ENCODE measurements at regions not wholly inside any gene's neighbourhood (a gene's known extent, or its start where the extent isn't known, plus 50 kb on each side); places are given as distances from the start of the nearest gene placed in this dataset.

DNA sequence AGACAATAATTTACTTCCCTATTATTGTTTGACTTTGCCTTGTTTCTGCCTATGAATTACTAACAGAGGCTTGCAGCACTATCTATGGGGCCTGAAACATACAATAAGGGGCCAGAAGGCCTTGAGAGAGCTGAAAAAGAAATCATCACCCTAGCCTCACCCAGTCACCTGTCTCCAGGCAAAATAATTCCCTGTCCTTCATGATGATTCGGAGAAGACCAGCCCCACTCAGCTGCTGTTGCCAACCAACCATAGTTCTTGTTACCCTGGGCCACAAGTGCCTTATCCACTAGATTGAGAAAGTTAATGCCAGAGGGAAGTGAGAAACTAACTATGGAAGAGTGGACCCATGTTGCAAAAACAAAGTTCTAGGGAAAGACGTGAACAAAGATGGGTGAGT lies 97.1 kb downstream of the ARF6 start:
- no peaks in the 10 kb centered on the region for H3K27me3 ChIP-seq (ENCODE audit: insufficient read depth in 3 of 3, low read length in 2 of 3)
- intact Hi-C loops (cut with DNase I), result no loop called here
- H3K4me1 ChIP-seq, result no peaks in the 10 kb centered on the region
- ATAC-seq, result no peak
- no peak overlapping the region for H3K27ac ChIP-seq
- H3K36me3 ChIP-seq (ENCODE audit: insufficient read depth in 1 of 2, low read depth in 1 of 2), result no peaks in the 10 kb centered on the region
- no peak for DNase-seq
- no peak overlapping the region for H3K4me3 ChIP-seq
- TF ChIP-seq, protein P1, sequence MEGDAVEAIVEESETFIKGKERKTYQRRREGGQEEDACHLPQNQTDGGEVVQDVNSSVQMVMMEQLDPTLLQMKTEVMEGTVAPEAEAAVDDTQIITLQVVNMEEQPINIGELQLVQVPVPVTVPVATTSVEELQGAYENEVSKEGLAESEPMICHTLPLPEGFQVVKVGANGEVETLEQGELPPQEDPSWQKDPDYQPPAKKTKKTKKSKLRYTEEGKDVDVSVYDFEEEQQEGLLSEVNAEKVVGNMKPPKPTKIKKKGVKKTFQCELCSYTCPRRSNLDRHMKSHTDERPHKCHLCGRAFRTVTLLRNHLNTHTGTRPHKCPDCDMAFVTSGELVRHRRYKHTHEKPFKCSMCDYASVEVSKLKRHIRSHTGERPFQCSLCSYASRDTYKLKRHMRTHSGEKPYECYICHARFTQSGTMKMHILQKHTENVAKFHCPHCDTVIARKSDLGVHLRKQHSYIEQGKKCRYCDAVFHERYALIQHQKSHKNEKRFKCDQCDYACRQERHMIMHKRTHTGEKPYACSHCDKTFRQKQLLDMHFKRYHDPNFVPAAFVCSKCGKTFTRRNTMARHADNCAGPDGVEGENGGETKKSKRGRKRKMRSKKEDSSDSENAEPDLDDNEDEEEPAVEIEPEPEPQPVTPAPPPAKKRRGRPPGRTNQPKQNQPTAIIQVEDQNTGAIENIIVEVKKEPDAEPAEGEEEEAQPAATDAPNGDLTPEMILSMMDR (IDR thresholded peaks at IDR 0.05), result no peak
- WGBS, 3 donors, result 87 to 94% (median 92%) methylated on average over 2 of the region's 2 CpGs
- H3K9me3 ChIP-seq, result no peaks in the 10 kb centered on the region

GRCh38 chr14:49991491-49991890 lies 98.6 kb downstream of the ARF6 start:
- no peak for ATAC-seq
- intact Hi-C loops (cut with DNase I), result no loop called here

DNA sequence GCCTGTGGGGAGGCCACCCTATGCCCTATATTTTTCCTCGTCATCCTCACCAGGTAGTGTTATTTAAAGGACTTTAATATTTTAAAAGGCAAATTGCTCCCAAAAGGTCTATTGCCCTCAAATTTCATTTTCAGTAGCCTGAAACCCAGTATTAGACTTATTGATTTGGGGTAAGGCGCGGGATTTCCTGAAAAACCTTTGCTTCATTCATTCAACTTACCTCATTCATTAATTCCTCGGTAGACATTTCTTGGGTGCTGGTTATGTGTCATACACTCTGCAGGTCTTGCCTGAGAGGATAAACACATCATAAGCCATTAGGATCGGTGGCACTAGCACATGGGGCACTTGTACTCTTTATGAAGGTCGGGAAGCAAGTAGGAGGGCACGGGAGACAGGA lies 99.2 kb downstream of the ARF6 start:
- H3K27ac ChIP-seq, result no peak overlapping the region

More at GRCh38 chr14:49991491-49991890, 98.6 kb downstream of the ARF6 start:
- DNase-seq, result no peak
- H3K4me3 ChIP-seq, result no peak overlapping the region
- no peaks in the 10 kb centered on the region for H3K27me3 ChIP-seq (ENCODE audit: insufficient read depth in 3 of 3, low read length in 2 of 3)
- H3K27ac ChIP-seq, result no peak overlapping the region
- TF ChIP-seq, protein P1 (IDR thresholded peaks at IDR 0.05), result no peak
- WGBS, 3 donors, result 71 to 80% (median 79%) methylated on average over 4 of the region's 4 CpGs
- H3K36me3 ChIP-seq (ENCODE audit: insufficient read depth in 1 of 2, low read depth in 1 of 2), result no peaks in the 10 kb centered on the region
- no peaks in the 10 kb centered on the region for H3K4me1 ChIP-seq
- no peaks in the 10 kb centered on the region for H3K9me3 ChIP-seq

GRCh38 chr14:49992448-49992847 lies 99.6 kb downstream of the ARF6 start:
- intact Hi-C loops (cut with DNase I), result no loop called here
- TF ChIP-seq, protein P1 (IDR thresholded peaks at IDR 0.05), result no peak
- WGBS, 3 donors, result 80 to 83% (median 80%) methylated on average over 4 of the region's 4 CpGs
- Histone ChIP-seq H3K36me3 (ENCODE audit: insufficient read depth in 1 of 2, low read depth in 1 of 2) (no peaks in the 10 kb centered on the region), H3K9me3 (no peaks in the 10 kb centered on the region), H3K27me3 (ENCODE audit: insufficient read depth in 3 of 3, low read length in 2 of 3) (no peaks in the 10 kb centered on the region), H3K27ac (no peak overlapping the region), H3K4me3 (no peak overlapping the region), H3K4me1 (no peaks in the 10 kb centered on the region)
- DNase-seq (no peak), ATAC-seq (no peak)

More for the DNA sequence above, 99.2 kb downstream of the ARF6 start:
- Histone ChIP-seq H3K4me3 (no peak overlapping the region), H3K27me3 (ENCODE audit: insufficient read depth in 3 of 3, low read length in 2 of 3) (no peaks in the 10 kb centered on the region), H3K4me1 (no peaks in the 10 kb centered on the region), H3K9me3 (no peaks in the 10 kb centered on the region), H3K36me3 (ENCODE audit: insufficient read depth in 1 of 2, low read depth in 1 of 2) (no peaks in the 10 kb centered on the region)
- TF ChIP-seq, protein P1 (IDR thresholded peaks at IDR 0.05), result no peak
- DNase-seq (no peak), ATAC-seq (no peak)
- intact Hi-C loops (cut with DNase I), result no loop called here
- WGBS, 3 donors, result 94 to 95% (median 94%) methylated on average over 7 of the region's 7 CpGs

- intact Hi-C loops (cut with DNase I), result no loop called here
- Histone ChIP-seq H3K36me3 (ENCODE audit: insufficient read depth in 1 of 2, low read depth in 1 of 2) (no peaks in the 10 kb centered on the region), H3K27ac (no peak overlapping the region), H3K4me3 (no peak overlapping the region), H3K9me3 (no peaks in the 10 kb centered on the region), H3K4me1 (peaks cover 2% of the 10 kb centered on the region), H3K27me3 (ENCODE audit: insufficient read depth in 3 of 3, low read length in 2 of 3) (no peaks in the 10 kb centered on the region)
- WGBS, 3 donors, result 52 to 61% (median 56%) methylated on average over 7 of the region's 7 CpGs
- DNase-seq, result peak in 1 of 2 donors; percentile 23
- peak; percentile 76 to 92 (median 78) for ATAC-seq
- TF ChIP-seq, protein P1 (IDR thresholded peaks at IDR 0.05), result no peak
These were observed 100.0 kb downstream of the ARF6 start for GRCh38 chr14:49992901-49993339.
